Caco-2 (cell line): ENCODE measurements at regions not wholly inside any gene's neighbourhood (a gene's known extent, or its start where the extent isn't known, plus 50 kb on each side); places are given as distances from the start of the nearest gene placed in this dataset.

ENCODE experiments used
- BruUV-seq: library from RNA; stranded (reverse); fragments of 400-500 nt; replicated peaks from 2 replicates; lab custom pipeline; 2021; lab: Mats Ljungman, UMichigan
- CTCF ChIA-PET: fragments of 300-600 bp; sonication (Branson Sonifier 250); formaldehyde crosslinking; loops from one replicate; lab custom pipeline; 2022; ENCODE audit warnings: antibody characterized with exemption; lab: Charles Lee
- POLR2A ChIA-PET: fragments of 300-600 bp; sonication (Branson Sonifier 250); formaldehyde crosslinking; loops from one replicate; lab custom pipeline; 2022; ENCODE audit warnings: antibody characterized with exemption; lab: Charles Lee
- DNase-seq, 2 experiments: peaks; one replicate each; pipeline versions ENCODE4 v3.0.0 to v3.0.0-alpha.2; 2020 to 2022
- H3K27me3 ChIP-seq: replicated peaks from 2 replicates; pipeline ENCODE4 v1.6.0; 2011; ENCODE audit warnings: low read length; ENCODE audit not compliant: control insufficient read depth, insufficient read depth
- H3K36me3 ChIP-seq: 2 replicates; pipeline ENCODE4 v1.5.1; 2011; ENCODE audit warnings: low read length; ENCODE audit not compliant: control insufficient read depth, insufficient read depth
- H3K4me1 ChIP-seq: fragments of 250-450 bp; sonication (Bioruptor Pico); 2 replicates; pipeline ENCODE4 v1.5.1; 2020; ENCODE audit warnings: mild to moderate bottlenecking
- H3K4me3 ChIP-seq: 2 replicates; pipeline ENCODE4 v1.5.1; 2011; ENCODE audit warnings: low read depth, mild to moderate bottlenecking, control low read depth, low read length
- H3K9me3 ChIP-seq: fragments of 250-450 bp; sonication (Bioruptor Pico); 2 replicates; pipeline ENCODE4 v1.5.1; 2020; ENCODE audit warnings: mild to moderate bottlenecking, moderate library complexity
- H3K27ac Mint-ChIP-seq: one replicate; pipeline ENCODE4 v1.8.0; 2022; ENCODE audit warnings: mixed read lengths; ENCODE audit not compliant: unreplicated experiment
- H3K27me3 Mint-ChIP-seq: one replicate; pipeline ENCODE4 v1.8.0; 2022; ENCODE audit warnings: mixed read lengths; ENCODE audit not compliant: insufficient read depth, unreplicated experiment
- H3K36me3 Mint-ChIP-seq: one replicate; pipeline ENCODE4 v1.8.0; 2022; ENCODE audit warnings: mild to moderate bottlenecking, mixed read lengths; ENCODE audit not compliant: insufficient read depth, unreplicated experiment
- H3K4me1 Mint-ChIP-seq: one replicate; pipeline ENCODE4 v1.8.0; 2022; ENCODE audit warnings: low read depth, mixed read lengths; ENCODE audit not compliant: unreplicated experiment
- H3K4me3 Mint-ChIP-seq: one replicate; pipeline ENCODE4 v1.8.0; 2022; ENCODE audit warnings: mild to moderate bottlenecking, moderate library complexity, mixed read lengths; ENCODE audit not compliant: unreplicated experiment
- H3K9me3 Mint-ChIP-seq: one replicate; pipeline ENCODE4 v1.8.0; 2022; ENCODE audit warnings: mixed read lengths; ENCODE audit not compliant: unreplicated experiment
- CTCF ChIP-seq, 2 experiments: fragments of 200-600 bp in 1 of 2; IDR thresholded peaks; 1 replicate in 1 of 2; 2 replicates in 1 of 2; pipeline versions ENCODE4 v1.5.1 to v1.8.0; 2011 to 2022; ENCODE audit warnings: antibody characterized with exemption in 1 of 2, control low read depth in 1 of 2, inconsistent platforms in 1 of 2, low read depth in 1 of 2, low read length in 1 of 2, mild to moderate bottlenecking in 1 of 2, moderate library complexity in 1 of 2; ENCODE audit not compliant: insufficient read depth in 1 of 2, severe bottlenecking in 1 of 2, unreplicated experiment in 1 of 2
- intact Hi-C: fragments of 100-400 bp; cut with micrococcal nuclease; formaldehyde crosslinking; loops from one replicate; pipeline ENCODE4 v1.10.0; 2022; ENCODE audit not compliant: unreplicated experiment

GRCh38 chr5:26601563-26601962 is 436.8 kb downstream of the CDH9 start:
- TF ChIP-seq CTCF (IDR thresholded peaks at IDR 0.05; ENCODE audit: insufficient read depth in 1 of 2, low read depth in 1 of 2, low read length in 1 of 2, severe bottlenecking in 1 of 2, unreplicated experiment in 1 of 2), result no peak
- ChIA-PET POLR2A (no interaction called here), CTCF (no interaction called here)
- Histone ChIP-seq H3K9me3 (no peaks in the 10 kb centered on the region), H3K4me1 (no peaks in the 10 kb centered on the region), H3K4me3 (no peak overlapping the region), H3K27me3 (no peaks in the 10 kb centered on the region), H3K36me3 (no peaks in the 10 kb centered on the region)
- intact Hi-C loops, result no loop called here
- Mint-ChIP-seq H3K27ac (no peak overlapping the region), H3K36me3 (no peaks in the 10 kb centered on the region), H3K4me1 (no peaks in the 10 kb centered on the region), H3K27me3 (no peaks in the 10 kb centered on the region), H3K4me3 (no peak overlapping the region), H3K9me3 (no peaks in the 10 kb centered on the region)
- no TSS peak for BruUV-seq
- no peak for DNase-seq

- POLR2A ChIA-PET, result no interaction called here
- no peaks in the 10 kb centered on the region for H3K27me3 Mint-ChIP-seq
- H3K4me3 Mint-ChIP-seq, result no peak overlapping the region
- Histone ChIP-seq H3K4me3 (no peak overlapping the region), H3K36me3 (no peaks in the 10 kb centered on the region), H3K4me1 (no peaks in the 10 kb centered on the region), H3K27me3 (no peaks in the 10 kb centered on the region), H3K9me3 (no peaks in the 10 kb centered on the region)
- no peak overlapping the region for H3K27ac Mint-ChIP-seq
- H3K36me3 Mint-ChIP-seq, result no peaks in the 10 kb centered on the region
- TF ChIP-seq CTCF (IDR thresholded peaks at IDR 0.05; ENCODE audit: insufficient read depth in 1 of 2, low read depth in 1 of 2, low read length in 1 of 2, severe bottlenecking in 1 of 2, unreplicated experiment in 1 of 2), result no peak
- no TSS peak for BruUV-seq
- DNase-seq, result no peak
- H3K9me3 Mint-ChIP-seq, result no peaks in the 10 kb centered on the region
- CTCF ChIA-PET, result no interaction called here
- intact Hi-C loops, result no loop called here
- H3K4me1 Mint-ChIP-seq, result no peaks in the 10 kb centered on the region
Measured at GRCh38 chr5:26582350-26583045, 455.9 kb downstream of the CDH9 start.

- ChIA-PET POLR2A (no interaction called here), CTCF (no interaction called here)
- Histone ChIP-seq H3K4me1 (no peaks in the 10 kb centered on the region), H3K4me3 (no peak overlapping the region), H3K27me3 (no peaks in the 10 kb centered on the region), H3K9me3 (no peaks in the 10 kb centered on the region), H3K36me3 (no peaks in the 10 kb centered on the region)
- no peak for DNase-seq
- no peaks in the 10 kb centered on the region for H3K27me3 Mint-ChIP-seq
- intact Hi-C loops, result no loop called here
- H3K9me3 Mint-ChIP-seq, result no peaks in the 10 kb centered on the region
- no peaks in the 10 kb centered on the region for H3K36me3 Mint-ChIP-seq
- H3K27ac Mint-ChIP-seq, result no peak overlapping the region
- no peak for TF ChIP-seq CTCF (IDR thresholded peaks at IDR 0.05; ENCODE audit: insufficient read depth in 1 of 2, low read depth in 1 of 2, low read length in 1 of 2, severe bottlenecking in 1 of 2, unreplicated experiment in 1 of 2)
- H3K4me1 Mint-ChIP-seq, result no peaks in the 10 kb centered on the region
- H3K4me3 Mint-ChIP-seq, result no peak overlapping the region
- BruUV-seq, result no TSS peak
Measured at GRCh38 chr5:26579712-26580111, 458.7 kb downstream of the CDH9 start.
